ENCODE measurements at regions not wholly inside any gene's neighbourhood (a gene's known extent, or its start where the extent isn't known, plus 50 kb on each side); places are given as distances from the start of the nearest gene placed in this dataset.

DNA sequence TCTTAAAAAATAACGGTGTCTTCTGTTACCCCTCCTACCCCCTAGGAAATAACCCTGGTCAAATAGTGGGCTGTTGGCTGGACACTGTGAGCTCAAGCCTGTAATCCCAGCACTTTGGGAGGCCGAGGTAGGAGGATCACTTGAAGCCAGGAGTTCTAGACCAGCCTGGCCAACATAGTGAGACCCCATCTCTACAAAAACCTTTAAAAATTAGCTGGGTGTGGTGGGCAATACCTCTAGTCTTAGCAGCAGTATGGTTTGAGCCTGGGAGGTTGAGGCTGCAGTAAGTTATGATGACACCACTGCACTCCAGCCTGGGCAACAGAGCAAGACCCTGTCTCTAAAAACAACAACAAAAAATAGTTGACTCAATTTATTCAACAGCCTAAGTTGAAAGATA lies 453.7 kb downstream of the SIPA1L2 start:
- no peak for TF ChIP-seq EP300 (IDR thresholded peaks at IDR 0.05)
- TF ChIP-seq, protein P1, sequence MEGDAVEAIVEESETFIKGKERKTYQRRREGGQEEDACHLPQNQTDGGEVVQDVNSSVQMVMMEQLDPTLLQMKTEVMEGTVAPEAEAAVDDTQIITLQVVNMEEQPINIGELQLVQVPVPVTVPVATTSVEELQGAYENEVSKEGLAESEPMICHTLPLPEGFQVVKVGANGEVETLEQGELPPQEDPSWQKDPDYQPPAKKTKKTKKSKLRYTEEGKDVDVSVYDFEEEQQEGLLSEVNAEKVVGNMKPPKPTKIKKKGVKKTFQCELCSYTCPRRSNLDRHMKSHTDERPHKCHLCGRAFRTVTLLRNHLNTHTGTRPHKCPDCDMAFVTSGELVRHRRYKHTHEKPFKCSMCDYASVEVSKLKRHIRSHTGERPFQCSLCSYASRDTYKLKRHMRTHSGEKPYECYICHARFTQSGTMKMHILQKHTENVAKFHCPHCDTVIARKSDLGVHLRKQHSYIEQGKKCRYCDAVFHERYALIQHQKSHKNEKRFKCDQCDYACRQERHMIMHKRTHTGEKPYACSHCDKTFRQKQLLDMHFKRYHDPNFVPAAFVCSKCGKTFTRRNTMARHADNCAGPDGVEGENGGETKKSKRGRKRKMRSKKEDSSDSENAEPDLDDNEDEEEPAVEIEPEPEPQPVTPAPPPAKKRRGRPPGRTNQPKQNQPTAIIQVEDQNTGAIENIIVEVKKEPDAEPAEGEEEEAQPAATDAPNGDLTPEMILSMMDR (IDR thresholded peaks at IDR 0.05): no peak
